KMS-11 (cell line): ENCODE measurements at regions not wholly inside any gene's neighbourhood (a gene's known extent, or its start where the extent isn't known, plus 50 kb on each side); places are given as distances from the start of the nearest gene placed in this dataset.

Experiments
- H2AFZ ChIP-seq: fragments of 200-600 bp; sonication (generic); 2 replicates; pipeline ENCODE4 v1.6.1; 2016; ENCODE audit warnings: antibody characterized with exemption, mixed run types, low read depth
- H3K27ac ChIP-seq: fragments of 200-600 bp; sonication (generic); 2 replicates; pipeline ENCODE4 v1.6.1; 2016; ENCODE audit warnings: mild to moderate bottlenecking, mixed run types
- H3K27me3 ChIP-seq: fragments of 200-600 bp; sonication (generic); 2 replicates; pipeline ENCODE4 v1.6.1; 2017; ENCODE audit warnings: mild to moderate bottlenecking, low read depth, mixed run types, moderate library complexity; ENCODE audit not compliant: insufficient read depth
- H3K36me3 ChIP-seq: fragments of 200-600 bp; sonication (generic); 2 replicates; pipeline ENCODE4 v1.6.1; 2017; ENCODE audit warnings: mild to moderate bottlenecking, mixed run types; ENCODE audit not compliant: insufficient read depth
- H3K4me1 ChIP-seq: fragments of 200-600 bp; sonication (generic); 2 replicates; pipeline ENCODE4 v1.6.1; 2016; ENCODE audit warnings: mild to moderate bottlenecking, low read depth, mixed run types; ENCODE audit not compliant: poor library complexity, severe bottlenecking
- H3K4me2 ChIP-seq: fragments of 200-600 bp; sonication (generic); 2 replicates; pipeline ENCODE4 v1.7.0; 2016; ENCODE audit warnings: mild to moderate bottlenecking, mixed run types
- H3K4me3 ChIP-seq: fragments of 200-600 bp; sonication (generic); IDR thresholded peaks from 2 replicates; pipeline ENCODE4 v1.6.1; 2017; ENCODE audit warnings: low read depth, low read length, mixed read lengths; ENCODE audit not compliant: insufficient read depth
- H3K79me2 ChIP-seq: fragments of 200-600 bp; sonication (generic); 2 replicates; pipeline ENCODE4 v1.6.1; 2016; ENCODE audit warnings: low read depth, mixed run types; ENCODE audit not compliant: insufficient read depth
- H3K9ac ChIP-seq: fragments of 200-600 bp; sonication (generic); 2 replicates; pipeline ENCODE4 v1.6.1; 2016; ENCODE audit warnings: mild to moderate bottlenecking, mixed run types
- H4K20me1 ChIP-seq: fragments of 200-600 bp; sonication (generic); 2 replicates; pipeline ENCODE4 v1.6.1; 2016; ENCODE audit warnings: mild to moderate bottlenecking, mixed run types; ENCODE audit not compliant: insufficient read depth
- CTCF ChIP-seq: fragments of 200-600 bp; sonication (generic); conservative IDR thresholded peaks from 2 replicates; pipeline ENCODE4 v1.6.1; 2017; ENCODE audit warnings: low read depth, mild to moderate bottlenecking, antibody characterized with exemption, low read length, moderate library complexity, mixed read lengths

- Histone ChIP-seq H4K20me1 (no peaks in the 10 kb centered on the region), H3K4me1 (peaks cover 12% of the 10 kb centered on the region), H3K79me2 (no peaks in the 10 kb centered on the region), H3K4me3 (no peak overlapping the region), H2AFZ (no peak overlapping the region), H3K27ac (no peak overlapping the region), H3K4me2 (no peak overlapping the region), H3K36me3 (no peaks in the 10 kb centered on the region), H3K27me3 (no peaks in the 10 kb centered on the region; the same call in 1 of the 2 replicates), H3K9ac (no peak overlapping the region)
- TF ChIP-seq CTCF, result no peak
These were observed 374.1 kb upstream of the MAD2L1 start for GRCh38 chr4:120440730-120441129.

GRCh38 chr4:120435179-120435578, 368.5 kb upstream of the MAD2L1 start:
- no peaks in the 10 kb centered on the region for H3K27me3 ChIP-seq
- H3K36me3 ChIP-seq, result no peaks in the 10 kb centered on the region
- no peaks in the 10 kb centered on the region for H3K79me2 ChIP-seq
- no peaks in the 10 kb centered on the region for H4K20me1 ChIP-seq
- no peak overlapping the region for H3K4me2 ChIP-seq
- no peak overlapping the region for H3K27ac ChIP-seq
- H3K4me3 ChIP-seq, result no peak overlapping the region
- H3K4me1 ChIP-seq, result peaks cover 5% of the 10 kb centered on the region
- no peak for TF ChIP-seq CTCF
- H3K9ac ChIP-seq, result no peak overlapping the region
- H2AFZ ChIP-seq, result no peak overlapping the region

- no peak overlapping the region for H3K27ac ChIP-seq
- no peak for TF ChIP-seq CTCF
- no peaks in the 10 kb centered on the region for H3K79me2 ChIP-seq
- no peak overlapping the region for H3K4me2 ChIP-seq
- H3K4me1 ChIP-seq, result peaks cover 5% of the 10 kb centered on the region
- no peaks in the 10 kb centered on the region for H4K20me1 ChIP-seq
- H3K27me3 ChIP-seq, result no peaks in the 10 kb centered on the region
- no peak overlapping the region for H3K9ac ChIP-seq
- H2AFZ ChIP-seq, result no peak overlapping the region
- H3K4me3 ChIP-seq, result no peak overlapping the region
- no peaks in the 10 kb centered on the region for H3K36me3 ChIP-seq
These were observed 368.1 kb upstream of the MAD2L1 start for GRCh38 chr4:120434756-120435155.

GRCh38 chr4:120432301-120432860, 365.7 kb upstream of the MAD2L1 start:
- TF ChIP-seq CTCF, result no peak
- Histone ChIP-seq H3K27me3 (no peaks in the 10 kb centered on the region), H3K4me3 (no peak overlapping the region), H3K9ac (no peak overlapping the region), H3K4me1 (no peaks in the 10 kb centered on the region), H3K79me2 (no peaks in the 10 kb centered on the region), H3K36me3 (no peaks in the 10 kb centered on the region), H3K4me2 (no peak overlapping the region), H2AFZ (no peak overlapping the region), H4K20me1 (no peaks in the 10 kb centered on the region), H3K27ac (no peak overlapping the region)
